Panc1 (cell line): ENCODE measurements at regions not wholly inside any gene's neighbourhood (a gene's known extent, or its start where the extent isn't known, plus 50 kb on each side); places are given as distances from the start of the nearest gene placed in this dataset.

Experiments
- ATAC-seq: fragments of 200-7000 bp; cut with Tn5 transposase; 2 replicates; pipeline ENCODE4 v1.9.1; 2020; ENCODE audit warnings: mild to moderate bottlenecking, moderate library complexity
- BruUV-seq: library from RNA; stranded (reverse); fragments of 400-500 nt; replicated peaks from 2 replicates; lab custom pipeline; 2021; lab: Mats Ljungman, UMichigan
- CTCF ChIA-PET: fragments of 300-600 bp; sonication (Branson Sonifier 250); formaldehyde crosslinking; loops from one replicate; lab custom pipeline; 2022; ENCODE audit warnings: antibody characterized with exemption; lab: Charles Lee
- POLR2A ChIA-PET: fragments of 300-600 bp; sonication (Branson Sonifier 250); formaldehyde crosslinking; loops from one replicate; lab custom pipeline; 2022; ENCODE audit warnings: antibody characterized with exemption; lab: Charles Lee
- DNase-seq: peaks from one replicate; pipeline ENCODE4 v3.0.0-alpha.2; 2010; ENCODE audit warnings: low read depth, low spot score
- H3K27ac ChIP-seq: 2 replicates; pipeline ENCODE4 v1.5.1; 2011; ENCODE audit warnings: mild to moderate bottlenecking, low read length, inconsistent platforms
- H3K27me3 ChIP-seq: fragments of 200-500 bp; sonication (Bioruptor generic); 2 replicates; pipeline ENCODE4 v1.6.0; 2014; ENCODE audit warnings: low read length, inconsistent platforms; ENCODE audit not compliant: control insufficient read depth, insufficient read depth
- H3K36me3 ChIP-seq: fragments of 200-500 bp; sonication (Bioruptor generic); 2 replicates; pipeline ENCODE4 v1.5.1; 2014; ENCODE audit warnings: inconsistent platforms, mild to moderate bottlenecking, low read length, moderate library complexity; ENCODE audit not compliant: control insufficient read depth, insufficient read depth
- H3K4me1 ChIP-seq: 2 replicates; pipeline ENCODE4 v1.5.1; 2011; ENCODE audit warnings: inconsistent platforms, mild to moderate bottlenecking, low read length, moderate library complexity; ENCODE audit not compliant: control insufficient read depth, insufficient read depth
- H3K4me3 ChIP-seq, 2 experiments: 2 replicates each; pipeline ENCODE4 v1.5.1; 2011 to 2012; ENCODE audit warnings: low read depth in 2 of 2, low read length in 2 of 2, mild to moderate bottlenecking in 2 of 2, inconsistent platforms in 1 of 2, moderate library complexity in 1 of 2
- H3K9me3 ChIP-seq: fragments of 200-500 bp; sonication (Bioruptor generic); 2 replicates; pipeline ENCODE4 v1.5.1; 2014; ENCODE audit warnings: low read depth, mild to moderate bottlenecking, inconsistent platforms, low read length, moderate library complexity; ENCODE audit not compliant: control insufficient read depth, insufficient read depth
- CTCF ChIP-seq: fragments of 450-650 bp; IDR thresholded peaks from 2 replicates; pipeline ENCODE4 v1.5.1; 2017; ENCODE audit warnings: mild to moderate bottlenecking
- POLR2AphosphoS5 ChIP-seq: IDR thresholded peaks from 2 replicates; pipeline ENCODE4 v1.6.1; 2012; ENCODE audit warnings: mild to moderate bottlenecking, low read depth, low read length, moderate library complexity
- SIN3A ChIP-seq: IDR thresholded peaks from 2 replicates; pipeline ENCODE4 v1.6.1; 2012; ENCODE audit warnings: low read depth, mild to moderate bottlenecking, low read length, moderate library complexity, borderline replicate concordance; ENCODE audit not compliant: insufficient read depth
- TCF7L2 ChIP-seq: IDR thresholded peaks from 2 replicates; pipeline ENCODE4 v1.6.1; 2011; ENCODE audit warnings: mild to moderate bottlenecking, low read depth, low read length, inconsistent platforms
- in situ Hi-C: cut with HindIII; loops from 2 replicates; pipeline ENCODE4 v1.10.0; 2016; ENCODE audit warnings: low sequenced_read_pairs, low pct_unique_long_range_greater_than_20kb
- intact Hi-C: fragments of 100-400 bp; cut with micrococcal nuclease; formaldehyde crosslinking; loops from one replicate; pipeline ENCODE4 v1.10.0; 2022; ENCODE audit not compliant: unreplicated experiment
- TF ChIP-seq, protein P1 (sequence below), 2 experiments: IDR thresholded peaks; 2 replicates each; pipeline ENCODE4 v1.6.1; 2011 to 2012; ENCODE audit warnings: low read depth in 2 of 2, control low read depth in 1 of 2, low read length in 1 of 2, mild to moderate bottlenecking in 1 of 2, moderate library complexity in 1 of 2; ENCODE audit not compliant: insufficient read depth in 1 of 2

DNA sequence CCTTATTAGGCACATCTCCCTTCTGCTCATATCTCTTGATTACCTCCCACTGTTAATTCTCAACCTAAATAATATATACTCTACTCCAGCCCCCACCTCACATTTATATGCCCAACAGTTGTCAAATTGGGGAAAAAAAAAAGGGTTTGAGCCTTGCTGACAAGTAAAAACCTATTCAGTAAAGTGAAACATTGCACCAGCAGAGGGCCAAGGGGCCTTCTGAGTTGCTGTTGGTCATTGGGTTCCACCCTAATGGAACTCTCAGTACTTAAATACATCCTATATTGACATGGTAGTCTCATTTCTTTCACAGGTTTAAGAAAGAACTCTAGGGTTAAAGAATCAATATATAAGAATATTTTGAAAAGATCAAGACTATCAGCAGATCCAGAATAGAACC is 362.2 kb downstream of the SMARCA1 start:
- Histone ChIP-seq H3K36me3 (no peaks in the 10 kb centered on the region), H3K4me3 (no peak overlapping the region), H3K27ac (no peak overlapping the region), H3K27me3 (no peaks in the 10 kb centered on the region), H3K9me3 (no peaks in the 10 kb centered on the region), H3K4me1 (no peaks in the 10 kb centered on the region)
- intact Hi-C loops = no loop called here
- no peak for TF ChIP-seq TCF7L2
- TF ChIP-seq CTCF = peak; percentile 8; the same call in 1 of the 2 replicates
- DNase-seq = no peak
- CTCF ChIA-PET = no interaction called here
- no TSS peak for BruUV-seq
- POLR2A ChIA-PET = no interaction called here
- ATAC-seq = no peak
- in situ Hi-C loops = no loop called here

DNA sequence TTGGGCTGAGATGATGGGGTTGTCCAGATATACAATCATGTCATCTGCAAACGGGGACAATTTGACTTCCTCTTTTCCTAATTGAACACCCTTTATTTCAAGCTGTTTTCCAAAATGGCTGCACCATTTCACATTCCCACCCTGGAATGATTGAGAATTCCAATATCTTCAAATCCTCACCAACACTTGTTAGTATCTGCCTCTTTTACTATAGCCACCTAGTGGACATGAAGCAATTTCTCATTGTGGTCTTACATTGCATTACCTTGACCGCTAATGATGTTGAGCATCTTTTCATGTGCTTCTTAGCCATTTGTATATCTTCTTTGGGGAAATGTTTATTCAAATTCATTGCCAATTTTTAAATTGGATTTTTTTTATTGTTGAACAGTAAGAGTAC is 364.8 kb downstream of the SMARCA1 start:
- intact Hi-C loops = no loop called here
- no TSS peak for BruUV-seq
- Histone ChIP-seq H3K27ac (no peak overlapping the region), H3K27me3 (no peaks in the 10 kb centered on the region), H3K4me3 (no peak overlapping the region), H3K36me3 (no peaks in the 10 kb centered on the region), H3K9me3 (no peaks in the 10 kb centered on the region), H3K4me1 (no peaks in the 10 kb centered on the region)
- POLR2A ChIA-PET = no interaction called here
- in situ Hi-C loops = no loop called here
- CTCF ChIA-PET = no interaction called here
- TF ChIP-seq SIN3A = no peak
- TF ChIP-seq POLR2AphosphoS5 = no peak
- no peak for TF ChIP-seq TCF7L2
- TF ChIP-seq, protein P1, sequence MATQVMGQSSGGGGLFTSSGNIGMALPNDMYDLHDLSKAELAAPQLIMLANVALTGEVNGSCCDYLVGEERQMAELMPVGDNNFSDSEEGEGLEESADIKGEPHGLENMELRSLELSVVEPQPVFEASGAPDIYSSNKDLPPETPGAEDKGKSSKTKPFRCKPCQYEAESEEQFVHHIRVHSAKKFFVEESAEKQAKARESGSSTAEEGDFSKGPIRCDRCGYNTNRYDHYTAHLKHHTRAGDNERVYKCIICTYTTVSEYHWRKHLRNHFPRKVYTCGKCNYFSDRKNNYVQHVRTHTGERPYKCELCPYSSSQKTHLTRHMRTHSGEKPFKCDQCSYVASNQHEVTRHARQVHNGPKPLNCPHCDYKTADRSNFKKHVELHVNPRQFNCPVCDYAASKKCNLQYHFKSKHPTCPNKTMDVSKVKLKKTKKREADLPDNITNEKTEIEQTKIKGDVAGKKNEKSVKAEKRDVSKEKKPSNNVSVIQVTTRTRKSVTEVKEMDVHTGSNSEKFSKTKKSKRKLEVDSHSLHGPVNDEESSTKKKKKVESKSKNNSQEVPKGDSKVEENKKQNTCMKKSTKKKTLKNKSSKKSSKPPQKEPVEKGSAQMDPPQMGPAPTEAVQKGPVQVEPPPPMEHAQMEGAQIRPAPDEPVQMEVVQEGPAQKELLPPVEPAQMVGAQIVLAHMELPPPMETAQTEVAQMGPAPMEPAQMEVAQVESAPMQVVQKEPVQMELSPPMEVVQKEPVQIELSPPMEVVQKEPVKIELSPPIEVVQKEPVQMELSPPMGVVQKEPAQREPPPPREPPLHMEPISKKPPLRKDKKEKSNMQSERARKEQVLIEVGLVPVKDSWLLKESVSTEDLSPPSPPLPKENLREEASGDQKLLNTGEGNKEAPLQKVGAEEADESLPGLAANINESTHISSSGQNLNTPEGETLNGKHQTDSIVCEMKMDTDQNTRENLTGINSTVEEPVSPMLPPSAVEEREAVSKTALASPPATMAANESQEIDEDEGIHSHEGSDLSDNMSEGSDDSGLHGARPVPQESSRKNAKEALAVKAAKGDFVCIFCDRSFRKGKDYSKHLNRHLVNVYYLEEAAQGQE (IDR thresholded peaks at IDR 0.05; ENCODE audit: insufficient read depth in 1 of 2, low read depth in 2 of 2, low read length in 1 of 2) = no peak
- TF ChIP-seq CTCF = peak; percentile 8; the same call in 1 of the 2 replicates
- ATAC-seq = no peak
- DNase-seq = no peak

GRCh38 chrX:129145840-129146272 is 377.4 kb downstream of the SMARCA1 start:
- CTCF ChIA-PET = no interaction called here
- no TSS peak for BruUV-seq
- Histone ChIP-seq H3K27me3 (no peaks in the 10 kb centered on the region), H3K36me3 (no peaks in the 10 kb centered on the region), H3K27ac (no peak overlapping the region), H3K9me3 (no peaks in the 10 kb centered on the region), H3K4me1 (no peaks in the 10 kb centered on the region), H3K4me3 (no peak overlapping the region)
- intact Hi-C loops = no loop called here
- in situ Hi-C loops = no loop called here
- ATAC-seq = no peak
- POLR2A ChIA-PET = no interaction called here
- DNase-seq = no peak
- TF ChIP-seq, protein P1 (IDR thresholded peaks at IDR 0.05; ENCODE audit: insufficient read depth in 1 of 2, low read depth in 2 of 2, low read length in 1 of 2) = no peak
- TF ChIP-seq POLR2AphosphoS5 = no peak
- TF ChIP-seq TCF7L2 = no peak
- no peak for TF ChIP-seq SIN3A
- no peak for TF ChIP-seq CTCF
